ENCODE measurements at regions not wholly inside any gene's neighbourhood (a gene's known extent, or its start where the extent isn't known, plus 50 kb on each side); places are given as distances from the start of the nearest gene placed in this dataset.
"Not testable (repeated sequence)": the region's sequence is repeated elsewhere in the genome, so short reads cannot be mapped to it uniquely, and the experiment has no call there.

GRCh38 chr6:153449279-153449678 lies 318.2 kb upstream of the RGS17 start:
- H3K27me3 ChIP-seq (ENCODE audit: insufficient read depth, low read depth, low read length) = no peaks in the 10 kb centered on the region
- H3K4me3 ChIP-seq (ENCODE audit: low read length) = no peak overlapping the region
- H3K9ac ChIP-seq (ENCODE audit: low read length) = no peak overlapping the region
- no peaks in the 10 kb centered on the region for H3F3A ChIP-seq (ENCODE audit: insufficient read depth, low read length, poor library complexity, severe bottlenecking)
- no peaks in the 10 kb centered on the region for H3K9me2 ChIP-seq (ENCODE audit: insufficient read depth, low read length)
- no peak for TF ChIP-seq MXI1 (conservative IDR thresholded peaks at IDR 0.05; ENCODE audit: poor library complexity, severe bottlenecking)
- no peak for TF ChIP-seq EZH2 (IDR thresholded peaks at IDR 0.05; ENCODE audit: borderline replicate concordance, insufficient read depth, low read length, poor library complexity, severe bottlenecking)
- no peak for TF ChIP-seq SMC3 (conservative IDR thresholded peaks at IDR 0.05; ENCODE audit: poor library complexity)
- TF ChIP-seq RAD21 (conservative IDR thresholded peaks at IDR 0.05) = no peak
- no peak overlapping the region for H2AFZ ChIP-seq (ENCODE audit: low read depth, low read length)
- H4K20me1 ChIP-seq (ENCODE audit: insufficient read depth) = no peaks in the 10 kb centered on the region
- no peaks in the 10 kb centered on the region for H3K36me3 ChIP-seq (ENCODE audit: insufficient read depth, low read length)
- H3K79me2 ChIP-seq (replicated peaks; ENCODE audit: insufficient read depth, low read length) = no peaks in the 10 kb centered on the region
- no peak overlapping the region for H3K4me2 ChIP-seq (ENCODE audit: low read length)
- no peaks in the 10 kb centered on the region for H3K9me3 ChIP-seq (ENCODE audit: low read length)
- H3K27ac ChIP-seq (ENCODE audit: low read length) = no peak overlapping the region

GRCh38 chr6:153442749-153443148 lies 311.7 kb upstream of the RGS17 start:
- H3K36me3 ChIP-seq (ENCODE audit: insufficient read depth, low read length); H3K4me3 ChIP-seq (ENCODE audit: low read length); H3K9ac ChIP-seq (ENCODE audit: low read length); H2AFZ ChIP-seq (ENCODE audit: low read depth, low read length); H3K79me2 ChIP-seq (replicated peaks; ENCODE audit: insufficient read depth, low read length); H4K20me1 ChIP-seq (ENCODE audit: insufficient read depth); H3K27ac ChIP-seq (ENCODE audit: low read length); H3K9me2 ChIP-seq (ENCODE audit: insufficient read depth, low read length); H3K27me3 ChIP-seq (ENCODE audit: insufficient read depth, low read depth, low read length); H3K4me2 ChIP-seq (ENCODE audit: low read length); H3K9me3 ChIP-seq (ENCODE audit: low read length); H3F3A ChIP-seq (ENCODE audit: insufficient read depth, low read length, poor library complexity, severe bottlenecking): not testable (repeated sequence)

GRCh38 chr6:153442096-153442495 lies 311.0 kb upstream of the RGS17 start:
- Histone ChIP-seq H3F3A (ENCODE audit: insufficient read depth, low read length, poor library complexity, severe bottlenecking) (no peaks in the 10 kb centered on the region), H3K9me3 (ENCODE audit: low read length) (no peaks in the 10 kb centered on the region), H3K9me2 (ENCODE audit: insufficient read depth, low read length) (no peaks in the 10 kb centered on the region), H3K4me3 (ENCODE audit: low read length) (no peak overlapping the region), H3K36me3 (ENCODE audit: insufficient read depth, low read length) (no peaks in the 10 kb centered on the region), H3K79me2 (replicated peaks; ENCODE audit: insufficient read depth, low read length) (no peaks in the 10 kb centered on the region), H3K9ac (ENCODE audit: low read length) (no peak overlapping the region), H4K20me1 (ENCODE audit: insufficient read depth) (no peaks in the 10 kb centered on the region), H2AFZ (ENCODE audit: low read depth, low read length) (no peak overlapping the region), H3K27ac (ENCODE audit: low read length) (no peak overlapping the region), H3K27me3 (ENCODE audit: insufficient read depth, low read depth, low read length) (no peaks in the 10 kb centered on the region), H3K4me2 (ENCODE audit: low read length) (no peak overlapping the region)
- TF ChIP-seq EZH2 (IDR thresholded peaks at IDR 0.05; ENCODE audit: borderline replicate concordance, insufficient read depth, low read length, poor library complexity, severe bottlenecking) (no peak), SMC3 (conservative IDR thresholded peaks at IDR 0.05; ENCODE audit: poor library complexity) (no peak), RAD21 (conservative IDR thresholded peaks at IDR 0.05) (no peak), EP300 (conservative IDR thresholded peaks at IDR 0.05; ENCODE audit: poor library complexity, severe bottlenecking) (no peak), CTCF (IDR thresholded peaks at IDR 0.05; ENCODE audit: poor library complexity, severe bottlenecking) (no peak), REST (IDR thresholded peaks at IDR 0.05; ENCODE audit: borderline replicate concordance) (no peak), POLR2AphosphoS5 (IDR thresholded peaks at IDR 0.05) (no peak)

All from neural cell (in vitro differentiated cells).